DMS114 treated with DMSO at 0.1 percent for 48 hours (cell line): ENCODE measurements at regions not wholly inside any gene's neighbourhood (a gene's known extent, or its start where the extent isn't known, plus 50 kb on each side); places are given as distances from the start of the nearest gene placed in this dataset.

Experiments used
- DNase-seq: peaks from one replicate; lab custom pipeline; 2025; ENCODE audit not compliant: unreplicated experiment; lab: John Stamatoyannopoulos, UW

DNA sequence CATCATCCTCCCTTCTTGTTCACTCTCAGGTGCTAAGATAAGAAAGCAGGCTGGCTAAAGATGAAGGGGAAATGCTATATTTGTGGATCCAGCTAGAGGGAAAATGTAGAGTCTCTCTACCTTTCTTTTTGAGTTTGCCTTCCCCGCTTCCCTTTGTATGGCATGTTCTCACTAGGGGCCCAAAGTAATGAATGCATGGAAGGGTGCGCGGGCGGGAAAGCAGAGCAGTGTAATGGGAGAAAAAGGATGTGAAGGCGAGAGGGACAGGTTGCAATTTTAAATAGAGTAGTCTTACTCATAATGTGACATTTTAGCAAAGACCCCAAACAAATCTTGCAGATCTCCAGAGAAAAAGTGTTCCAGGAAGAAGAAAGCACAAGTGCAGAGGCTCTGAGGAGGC is 105.1 kb upstream of the ATP1B1 start:
- no peak for DNase-seq

DNA sequence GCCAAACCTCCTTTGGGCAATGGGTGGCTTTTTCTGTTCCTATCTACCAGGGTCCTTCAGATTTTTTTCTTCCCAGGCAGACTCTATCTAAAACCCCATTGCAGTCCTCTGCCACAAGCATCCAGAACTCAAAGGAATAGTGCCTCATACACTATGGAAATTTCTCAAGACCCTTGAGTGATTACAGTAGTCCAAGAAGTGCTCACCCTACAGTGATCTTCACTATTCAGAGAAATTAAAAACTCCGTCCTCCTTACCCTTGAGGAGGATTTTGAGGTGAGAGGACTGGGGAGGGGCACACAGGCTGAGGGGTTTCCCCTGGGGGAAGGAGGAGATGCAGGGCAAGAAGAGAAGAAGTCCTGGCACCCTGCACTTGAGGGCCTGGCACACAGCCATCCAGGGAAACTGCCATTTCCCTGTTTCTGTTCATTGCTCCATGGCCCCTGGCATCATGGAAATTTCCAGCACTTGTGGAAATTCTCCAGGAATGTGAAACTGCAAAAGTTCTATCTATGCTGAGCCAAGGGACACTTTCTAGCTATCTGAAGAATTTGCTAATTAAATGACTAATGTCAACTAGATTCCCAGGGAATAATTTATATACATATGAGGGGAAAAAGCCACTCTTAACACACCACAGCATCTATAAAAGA is 102.5 kb upstream of the ATP1B1 start:
- DNase-seq = no peak

DNA sequence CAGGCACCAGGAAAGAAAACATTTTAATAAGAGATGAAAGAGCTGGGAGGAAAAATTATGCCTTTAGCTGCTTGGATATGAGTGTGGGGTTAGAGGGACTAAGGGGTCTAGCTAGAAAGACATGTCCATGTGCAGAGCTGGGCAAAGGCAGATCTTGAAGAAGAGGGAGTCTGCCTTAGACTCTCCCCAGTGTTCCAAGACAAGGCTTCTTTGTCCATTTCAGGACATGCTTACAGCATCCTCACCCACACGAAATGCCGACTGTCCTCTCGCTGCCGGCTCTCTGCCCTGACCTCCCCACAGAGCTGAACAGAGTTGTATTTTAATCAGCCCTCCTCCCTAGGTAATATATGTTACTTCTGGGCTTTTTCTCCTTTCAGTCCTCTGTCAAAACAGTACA is 100.7 kb upstream of the ATP1B1 start:
- DNase-seq = no peak

DNA sequence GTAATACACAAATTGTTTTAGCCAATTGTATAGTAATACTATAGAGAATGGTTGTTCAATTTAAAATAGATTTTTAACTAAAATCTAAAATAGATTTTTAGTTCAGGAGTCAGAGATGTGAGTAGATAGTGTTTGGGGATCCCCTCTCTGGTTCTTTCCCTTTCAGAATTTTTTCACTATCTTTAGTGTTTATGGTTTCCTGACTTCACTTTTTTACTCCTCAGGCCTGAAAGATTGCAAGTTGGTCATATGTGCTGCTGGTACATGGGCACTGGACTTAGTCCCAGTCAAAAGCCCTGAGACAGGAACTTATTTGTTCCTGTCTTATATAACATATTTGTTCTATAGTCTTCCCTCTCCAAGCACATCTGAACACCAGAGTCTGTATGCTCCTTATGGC is 96.8 kb upstream of the ATP1B1 start:
- DNase-seq = no peak

DNA sequence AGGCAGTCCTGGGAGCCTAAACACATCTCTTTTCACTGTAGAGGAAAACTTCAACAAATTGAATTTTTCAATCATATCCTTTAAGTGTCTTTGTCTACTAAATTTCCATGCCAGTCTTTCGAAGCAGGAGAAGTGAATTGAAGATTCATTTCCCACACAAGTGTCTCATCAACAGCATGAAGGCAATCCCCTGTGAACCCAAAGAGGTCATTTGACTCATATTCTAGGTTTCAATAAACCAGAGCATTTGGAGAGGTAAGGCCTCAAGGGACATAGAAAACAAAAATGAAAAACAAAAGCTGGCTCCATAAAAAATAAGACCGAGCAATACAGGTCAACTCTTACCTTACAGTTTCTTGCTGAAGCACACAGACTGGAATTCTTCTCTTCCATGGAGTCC is 94.1 kb upstream of the ATP1B1 start:
- no peak for DNase-seq

DNA sequence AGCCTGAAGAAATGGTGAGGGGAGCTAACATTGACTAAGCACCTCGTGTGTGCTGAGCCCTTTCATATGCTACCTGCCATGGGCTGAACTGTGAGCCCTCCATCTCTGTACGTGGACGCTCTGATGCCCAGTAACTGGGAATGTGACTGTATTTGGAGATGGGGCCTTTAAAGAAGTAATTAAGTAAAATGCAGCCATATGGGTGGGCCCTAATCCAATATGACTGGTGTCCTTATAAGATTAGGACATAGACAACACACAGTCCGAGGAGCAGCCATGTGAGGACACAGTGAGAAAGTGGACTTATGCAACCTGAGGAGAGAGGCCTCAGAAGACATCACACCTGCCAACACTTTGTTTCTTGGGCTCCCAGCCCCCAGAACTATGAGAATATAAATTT is 92.7 kb upstream of the ATP1B1 start:
- DNase-seq = no peak

DNA sequence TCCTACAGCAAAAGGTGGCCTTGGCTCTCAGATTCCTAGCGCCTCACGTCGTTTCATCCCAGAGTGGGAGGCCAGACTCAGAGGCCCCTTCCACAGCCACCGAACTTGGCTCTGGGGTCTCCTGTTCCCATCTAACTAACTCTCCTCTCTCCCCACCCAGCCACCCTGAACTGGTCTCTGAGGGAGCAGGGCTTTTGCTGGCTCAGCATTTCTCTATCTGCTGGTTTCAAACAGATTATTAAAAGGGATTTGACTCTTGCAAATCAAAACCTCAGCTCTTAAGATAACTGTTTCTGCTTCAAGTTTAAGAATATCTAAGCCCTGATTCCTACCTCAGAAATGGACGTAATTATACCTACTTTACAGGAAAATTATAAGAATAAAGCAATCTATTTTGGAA is 91.0 kb upstream of the ATP1B1 start:
- no peak for DNase-seq

DNA sequence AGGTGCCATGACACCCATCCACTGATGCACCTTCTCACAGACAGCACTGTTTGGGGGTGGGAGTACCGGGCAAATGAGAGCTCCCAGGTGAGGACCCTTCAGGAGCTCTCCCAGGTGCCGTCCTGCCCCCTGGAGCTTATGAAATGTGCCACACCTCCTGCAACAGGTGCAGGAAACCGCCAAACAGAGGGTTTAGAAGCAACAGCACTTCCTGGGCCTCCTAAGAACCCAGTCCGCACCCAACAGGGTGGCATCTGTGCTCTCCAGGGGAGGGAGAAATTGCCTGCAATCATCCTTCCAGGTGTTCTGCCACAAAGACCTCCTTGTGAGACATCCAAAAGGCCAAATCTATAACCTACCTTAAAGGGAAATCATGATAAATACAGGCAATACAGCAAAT is 87.7 kb upstream of the ATP1B1 start:
- no peak for DNase-seq

DNA sequence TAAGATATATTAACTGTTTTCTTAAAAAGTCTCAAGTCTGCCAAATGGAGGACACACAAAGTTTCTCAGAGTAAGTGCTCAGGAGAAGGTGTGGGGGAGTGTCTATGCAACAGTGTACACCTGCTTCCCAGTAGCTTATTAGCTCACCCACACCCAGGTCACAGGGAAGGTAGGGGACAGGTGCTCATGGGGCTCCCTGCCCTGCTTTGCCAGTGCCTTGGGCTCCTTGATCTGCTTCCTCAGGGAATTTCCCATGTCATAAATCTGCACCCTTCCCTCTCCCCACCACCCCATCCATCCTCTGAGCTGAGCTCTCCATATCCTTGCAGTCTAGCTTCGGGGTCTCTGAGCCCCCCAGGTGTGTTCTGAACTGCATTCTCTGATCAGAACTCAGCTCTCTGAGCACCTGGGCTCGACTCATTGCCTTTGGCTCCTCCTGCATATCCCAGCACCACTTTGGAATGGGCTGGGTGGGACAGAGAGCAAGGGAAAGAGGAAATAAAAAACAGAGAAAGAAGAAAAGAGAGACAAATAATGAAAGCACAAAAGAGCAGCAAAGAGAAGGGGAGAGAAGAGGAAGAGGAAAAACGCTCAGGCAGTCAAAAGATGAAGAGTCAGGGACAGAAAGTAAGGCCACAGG is 87.0 kb upstream of the ATP1B1 start:
- DNase-seq = no peak

DNA sequence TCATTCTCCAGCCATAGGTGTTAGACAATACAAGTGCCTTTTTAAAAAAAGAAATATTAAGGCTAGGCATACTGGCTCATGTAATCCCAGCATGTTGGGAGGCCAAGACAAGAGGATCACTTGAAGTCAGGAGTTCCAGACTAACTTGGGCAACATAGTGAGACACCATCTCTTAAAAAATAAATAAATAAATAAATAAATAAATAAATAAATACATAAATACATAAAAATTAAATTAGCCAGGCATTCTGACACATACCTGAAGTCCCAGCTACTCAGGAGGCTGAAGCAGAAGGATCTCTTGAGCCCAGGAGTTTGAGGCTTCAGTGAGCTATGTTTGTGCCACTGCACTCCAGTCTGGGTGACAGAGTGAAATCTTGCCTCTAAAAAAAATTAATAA is 85.8 kb upstream of the ATP1B1 start:
- DNase-seq = no peak

DNA sequence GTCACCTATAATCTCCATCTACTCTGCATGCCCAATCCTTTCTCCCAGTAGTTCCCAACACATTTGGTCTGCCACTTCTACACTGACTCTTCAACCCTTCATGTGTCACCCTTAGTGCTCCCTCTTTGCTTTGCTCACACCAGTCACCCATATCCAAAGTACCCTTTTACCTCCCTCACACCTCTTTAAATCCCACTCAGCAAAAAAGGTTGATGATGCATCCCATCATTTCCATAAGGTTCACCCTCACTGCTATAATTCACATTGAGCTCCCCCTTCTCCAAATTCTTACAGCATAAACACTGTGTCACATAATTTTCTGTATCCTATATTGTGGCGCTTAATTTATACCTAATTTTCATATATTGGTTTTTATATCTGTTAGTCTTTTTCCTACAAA is 83.8 kb upstream of the ATP1B1 start:
- DNase-seq = no peak

DNA sequence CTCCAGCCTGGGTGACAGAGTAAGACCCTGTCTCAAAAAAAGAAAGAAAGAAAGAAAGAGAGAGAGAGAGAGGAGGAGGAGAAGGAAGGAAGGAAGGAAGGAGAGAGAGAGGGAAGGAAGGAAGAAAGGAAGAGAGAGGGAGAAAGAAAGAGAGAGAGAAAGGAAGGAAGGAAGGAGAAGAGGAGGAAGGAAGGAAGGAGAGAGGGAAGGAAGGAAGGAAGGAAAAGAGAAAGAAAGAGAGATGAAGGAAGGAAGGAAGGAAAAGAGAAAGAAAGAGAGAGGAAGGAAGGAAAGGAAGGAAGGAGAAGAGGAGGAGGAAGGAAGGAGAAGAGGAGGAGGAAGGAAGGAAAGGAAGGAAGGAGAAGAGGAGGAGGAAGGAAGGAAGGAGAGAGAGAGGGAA is 82.2 kb upstream of the ATP1B1 start:
- no peak for DNase-seq

DNA sequence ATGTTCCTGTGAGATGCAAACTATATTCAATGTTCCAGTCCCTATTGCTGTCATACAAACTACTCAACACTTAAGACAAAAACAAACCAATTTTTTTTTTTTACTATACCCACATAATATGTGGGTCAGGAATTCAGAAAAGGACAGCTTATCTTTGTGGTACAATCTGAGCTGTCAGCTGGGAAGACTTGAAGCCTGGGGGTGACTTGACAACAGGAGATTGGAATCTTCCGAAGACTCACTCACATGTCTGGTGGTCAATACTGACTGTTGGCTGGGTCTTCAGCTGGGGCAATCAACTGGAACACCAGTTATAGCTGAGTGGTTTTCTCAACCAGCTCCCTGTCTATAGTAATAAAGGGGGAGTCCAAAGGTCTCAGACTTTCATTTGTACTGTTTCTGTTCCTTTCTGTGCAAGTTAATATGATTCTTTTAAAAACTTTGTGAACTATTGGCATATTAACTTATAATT is 81.7 kb upstream of the ATP1B1 start:
- DNase-seq = no peak

DNA sequence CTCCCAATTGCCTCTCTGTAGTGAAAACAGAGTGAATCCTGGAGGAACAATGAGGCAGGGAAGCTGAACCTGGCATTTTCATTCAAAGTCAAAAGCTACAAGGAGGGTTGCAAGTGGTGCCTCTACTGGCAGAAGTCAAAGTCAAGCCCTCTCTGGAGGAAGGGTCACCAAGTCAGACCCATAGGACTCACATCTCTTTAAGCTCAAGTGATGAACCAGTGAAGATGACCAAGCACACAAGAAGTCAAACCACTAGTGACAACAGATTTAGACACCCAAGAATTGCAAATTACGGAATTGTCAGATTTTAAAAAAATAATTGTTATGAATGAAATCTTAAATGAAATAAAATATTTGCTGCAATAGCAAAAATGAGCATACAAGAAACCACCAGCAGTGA is 81.1 kb upstream of the ATP1B1 start:
- no peak for DNase-seq

DNA sequence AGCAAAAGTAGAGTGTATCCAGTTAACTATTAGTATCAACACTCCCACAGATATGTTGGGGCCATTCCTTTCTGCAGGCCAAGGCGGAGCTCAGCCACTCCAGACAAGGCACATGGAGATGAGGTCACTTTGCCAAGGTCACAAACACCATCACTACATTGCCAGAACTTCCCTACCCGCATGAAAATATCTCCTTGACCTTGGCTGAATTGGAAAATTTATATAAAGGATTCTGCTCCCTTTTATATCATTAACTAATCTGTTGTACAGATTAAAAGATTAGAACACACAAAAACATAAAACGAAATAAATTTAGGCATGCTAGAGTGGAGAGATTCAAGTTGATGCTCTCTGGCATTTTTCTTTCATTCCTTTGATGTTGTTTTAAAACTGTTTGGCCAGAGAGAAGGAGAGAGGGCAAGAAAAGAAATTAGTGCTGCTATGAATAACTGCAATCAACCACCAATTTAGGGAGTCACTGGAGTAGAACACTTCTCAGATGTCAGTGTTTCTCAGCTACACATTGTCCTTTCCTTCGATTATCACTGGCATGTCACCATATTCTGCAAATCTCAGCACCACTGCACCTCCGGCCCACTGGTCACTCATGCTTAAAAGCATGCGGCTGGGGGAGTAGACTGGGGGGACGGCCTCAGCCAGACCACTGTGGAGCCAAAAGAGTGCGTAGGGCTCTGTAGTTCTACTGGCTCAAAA is 78.7 kb upstream of the ATP1B1 start:
- no peak for DNase-seq

DNA sequence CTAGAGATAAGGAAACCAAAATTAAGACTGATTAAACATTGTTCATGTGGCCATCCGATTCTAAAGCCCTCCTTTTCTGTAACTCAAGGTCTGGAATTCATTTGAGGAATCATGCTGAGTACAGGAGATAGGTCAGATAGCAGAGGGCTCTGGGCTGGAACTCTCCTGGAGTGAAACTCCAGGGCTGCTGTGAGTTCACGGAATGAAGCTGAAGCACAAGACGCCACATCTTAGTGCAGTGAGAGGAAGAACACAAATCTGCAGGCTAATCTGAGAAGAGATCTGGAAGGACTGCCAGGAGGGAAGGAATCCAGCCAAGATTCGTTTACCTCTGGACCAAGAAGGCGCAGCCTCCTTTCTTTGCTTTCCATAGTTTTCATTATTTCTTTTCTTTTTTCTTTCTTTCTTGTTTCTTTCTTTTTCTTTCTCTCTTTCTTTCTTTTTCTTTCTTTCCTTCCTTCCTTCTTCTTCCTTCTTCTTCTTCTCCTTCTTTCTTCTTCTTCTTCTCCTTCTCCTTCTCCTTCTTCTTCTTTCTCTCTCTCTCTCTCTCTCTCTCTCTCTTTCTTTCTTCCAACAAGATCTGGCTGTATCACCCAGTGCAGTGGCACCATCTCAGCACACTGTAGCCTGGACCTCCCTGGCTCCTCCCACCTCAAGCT is 74.8 kb upstream of the ATP1B1 start:
- no peak for DNase-seq

DNA sequence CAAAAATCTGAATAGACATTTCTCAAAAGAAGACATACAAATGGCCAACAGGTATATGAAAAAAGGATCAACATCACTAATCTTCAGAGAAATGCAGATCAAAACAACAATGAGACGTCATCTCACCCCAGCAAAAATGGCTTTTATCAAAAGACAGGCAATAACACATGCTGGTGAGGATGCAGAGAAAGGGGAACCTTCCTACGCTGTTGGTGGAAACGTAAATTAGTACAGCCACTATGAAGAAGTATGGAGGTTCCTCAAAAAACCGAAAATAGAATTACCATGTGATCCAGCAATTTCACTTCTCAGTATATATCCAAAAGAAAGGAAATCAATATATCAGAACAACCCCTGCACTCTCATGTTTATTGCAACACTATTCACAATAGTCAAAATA is 65.1 kb upstream of the ATP1B1 start:
- DNase-seq = no peak

DNA sequence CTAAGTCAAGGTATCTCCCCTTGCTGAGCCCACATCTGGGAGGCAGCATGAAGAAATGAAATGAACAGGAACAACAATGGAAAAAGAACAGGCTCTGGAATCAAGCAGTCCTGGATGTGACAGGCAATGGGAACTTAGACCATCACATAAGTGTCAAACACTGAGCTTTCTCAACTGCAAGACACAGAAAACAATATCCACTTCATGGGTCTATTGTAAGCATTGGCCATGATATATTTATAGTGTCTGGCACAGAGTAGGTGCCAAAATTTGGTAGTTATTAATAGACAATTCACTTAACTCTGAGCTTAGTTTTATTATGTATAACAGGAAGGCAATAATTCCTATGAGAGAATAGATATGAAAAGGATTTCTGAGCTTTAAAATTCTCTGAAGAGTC is 64.1 kb upstream of the ATP1B1 start:
- no peak for DNase-seq

DNA sequence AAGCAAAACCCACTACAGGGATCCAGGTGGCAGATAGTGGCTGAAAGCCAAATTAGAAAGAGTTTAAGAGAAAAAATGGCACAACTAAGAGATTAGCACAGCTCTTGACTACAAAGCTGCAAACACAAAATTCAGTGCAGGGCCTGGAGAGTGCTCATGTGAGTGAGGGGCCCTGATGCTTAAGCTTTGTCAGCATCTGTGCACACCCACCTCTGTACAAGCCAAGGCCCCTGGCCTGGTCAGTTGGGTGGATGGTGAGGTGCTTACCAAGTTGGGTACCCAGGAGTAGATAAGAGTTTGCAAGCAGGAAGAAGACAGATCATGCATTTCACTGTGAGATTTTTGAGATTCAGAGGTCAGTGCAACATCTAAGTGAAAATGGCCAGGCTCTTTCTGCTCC is 62.7 kb upstream of the ATP1B1 start:
- no peak for DNase-seq

DNA sequence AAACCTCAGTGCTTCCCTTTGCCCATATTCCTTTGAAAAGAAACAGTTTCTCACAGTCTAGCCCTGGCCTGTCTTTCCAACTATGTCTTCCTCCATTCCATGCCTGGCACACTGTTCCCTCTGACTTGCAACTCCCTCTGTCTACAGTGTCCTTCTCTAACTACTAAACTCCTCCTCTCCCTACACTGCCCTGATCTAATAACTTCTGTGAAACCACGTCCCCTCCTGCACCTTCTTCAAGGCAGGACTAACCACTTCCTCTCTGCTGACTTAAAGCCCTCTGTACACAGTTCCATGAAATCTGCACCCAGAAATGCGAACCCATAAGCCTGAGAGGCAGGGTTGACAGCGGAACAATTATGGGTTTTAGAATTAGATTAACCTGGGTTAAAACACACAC is 62.2 kb upstream of the ATP1B1 start:
- DNase-seq = no peak

DNA sequence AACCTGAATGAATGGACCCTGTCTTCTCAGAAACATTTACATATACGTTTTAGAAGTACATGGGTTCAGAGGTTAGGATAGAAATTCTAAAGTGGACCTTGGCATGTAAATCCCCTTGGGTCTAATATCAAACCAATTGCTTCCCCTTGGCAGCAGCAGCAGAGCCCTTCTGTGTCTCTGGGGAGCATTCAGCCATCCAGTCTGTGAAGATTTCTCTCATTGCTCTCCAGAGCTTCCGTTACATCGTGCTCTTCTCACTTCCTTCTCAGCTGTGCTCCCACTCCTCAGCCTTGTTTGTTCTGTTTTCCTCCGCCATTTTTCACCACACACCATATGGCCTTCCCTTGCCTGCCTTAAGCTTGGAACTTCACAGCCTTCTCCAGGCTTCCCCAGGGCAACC is 61.5 kb upstream of the ATP1B1 start:
- DNase-seq = no peak

DNA sequence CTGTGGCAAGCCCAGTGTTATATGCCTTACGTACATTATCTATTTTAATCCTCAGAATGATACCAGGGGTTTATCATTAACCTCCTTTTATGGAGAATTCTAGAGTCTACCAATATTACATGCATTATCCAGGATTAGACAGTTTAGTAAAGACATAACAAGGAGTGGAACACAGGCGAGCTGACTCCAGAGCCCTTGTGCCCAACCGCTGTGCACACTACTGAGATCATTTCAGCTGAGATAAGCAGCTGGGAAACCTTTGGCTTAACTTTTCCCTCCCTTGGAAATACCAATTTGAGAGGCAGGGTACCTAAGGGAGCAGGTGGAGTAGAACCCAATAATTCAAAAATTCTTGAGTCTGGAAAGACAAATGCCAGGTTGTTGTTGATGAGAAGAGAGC is 59.8 kb upstream of the ATP1B1 start:
- DNase-seq = no peak
